HG03520 (cell line): ENCODE measurements at regions not wholly inside any gene's neighbourhood (a gene's known extent, or its start where the extent isn't known, plus 50 kb on each side); places are given as distances from the start of the nearest gene placed in this dataset.
A peak's percentile ranks its signal among the peaks of the same experiment; 100 is the strongest.
"Not testable (repeated sequence)": the region's sequence is repeated elsewhere in the genome, so short reads cannot be mapped to it uniquely, and the experiment has no call there.

Source experiments
- ATAC-seq: cut with Tn5 transposase; IDR thresholded peaks from one replicate; pipeline ENCODE4 v1.9.1; 2021; ENCODE audit warnings: mild to moderate bottlenecking, moderate library complexity; ENCODE audit not compliant: unreplicated experiment

DNA sequence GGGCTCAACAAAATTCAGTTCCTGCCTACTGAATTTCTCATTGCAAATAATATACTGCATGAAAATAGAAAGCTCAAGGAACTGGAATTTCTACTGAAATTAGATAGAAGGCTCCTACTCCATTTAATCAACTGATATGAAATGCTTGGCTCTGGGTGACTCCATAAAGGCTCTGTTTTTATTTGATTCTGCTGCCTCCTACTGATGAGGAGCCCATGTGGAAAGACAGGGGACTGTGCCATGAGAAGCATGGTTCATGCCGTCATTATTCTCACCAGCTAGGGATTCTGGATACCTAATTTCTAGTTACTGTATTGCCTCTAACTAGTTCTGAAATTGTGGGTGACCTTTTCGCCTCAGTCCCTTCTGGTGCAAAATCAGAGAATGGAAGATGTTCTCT lies 366.2 kb upstream of the DPH6 start:
- ATAC-seq: no peak

GRCh38 chr15:35914573-35914972 lies 368.6 kb upstream of the DPH6 start:
- ATAC-seq: no peak

GRCh38 chr15:35921046-35921445 lies 375.1 kb upstream of the DPH6 start:
- no peak for ATAC-seq

- ATAC-seq: no peak
Observed at GRCh38 chr15:35925275-35926006, 379.5 kb upstream of the DPH6 start.

DNA sequence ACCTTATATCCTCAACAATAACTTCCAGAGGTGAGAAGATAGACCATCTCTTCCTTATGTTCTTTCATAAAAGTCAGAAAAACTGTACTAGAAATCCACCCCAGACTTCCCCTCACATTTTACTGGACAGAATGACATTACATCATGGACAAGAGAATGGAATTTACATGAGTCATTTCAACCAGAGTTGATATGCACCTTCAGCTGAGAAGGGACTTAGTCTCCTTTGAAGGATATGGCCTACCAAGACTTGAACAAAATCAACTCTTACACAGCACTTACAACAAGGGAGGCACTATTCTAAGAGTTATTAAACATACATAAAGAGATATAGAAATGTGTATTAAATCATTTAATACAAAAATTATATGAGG lies 380.0 kb upstream of the DPH6 start:
- ATAC-seq: no peak

DNA sequence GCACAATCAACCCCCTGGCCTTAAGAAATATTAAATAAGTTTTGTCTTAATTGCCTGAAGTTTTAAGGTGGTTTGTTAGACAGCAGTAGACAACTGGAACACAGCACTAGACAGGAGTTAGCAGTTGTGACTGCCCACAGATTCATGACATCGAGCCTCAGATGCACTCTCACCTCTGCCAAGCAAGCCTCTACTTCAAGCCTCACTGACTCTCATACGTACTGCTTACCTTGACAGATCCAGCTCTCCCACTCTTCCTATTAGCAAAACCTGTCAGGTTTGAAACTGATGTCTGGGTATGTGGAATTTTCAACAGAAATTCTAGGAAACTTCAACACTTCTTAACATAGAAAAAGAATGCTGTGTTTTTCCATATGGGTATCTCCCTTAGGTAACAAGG lies 382.9 kb upstream of the DPH6 start:
- no peak for ATAC-seq

DNA sequence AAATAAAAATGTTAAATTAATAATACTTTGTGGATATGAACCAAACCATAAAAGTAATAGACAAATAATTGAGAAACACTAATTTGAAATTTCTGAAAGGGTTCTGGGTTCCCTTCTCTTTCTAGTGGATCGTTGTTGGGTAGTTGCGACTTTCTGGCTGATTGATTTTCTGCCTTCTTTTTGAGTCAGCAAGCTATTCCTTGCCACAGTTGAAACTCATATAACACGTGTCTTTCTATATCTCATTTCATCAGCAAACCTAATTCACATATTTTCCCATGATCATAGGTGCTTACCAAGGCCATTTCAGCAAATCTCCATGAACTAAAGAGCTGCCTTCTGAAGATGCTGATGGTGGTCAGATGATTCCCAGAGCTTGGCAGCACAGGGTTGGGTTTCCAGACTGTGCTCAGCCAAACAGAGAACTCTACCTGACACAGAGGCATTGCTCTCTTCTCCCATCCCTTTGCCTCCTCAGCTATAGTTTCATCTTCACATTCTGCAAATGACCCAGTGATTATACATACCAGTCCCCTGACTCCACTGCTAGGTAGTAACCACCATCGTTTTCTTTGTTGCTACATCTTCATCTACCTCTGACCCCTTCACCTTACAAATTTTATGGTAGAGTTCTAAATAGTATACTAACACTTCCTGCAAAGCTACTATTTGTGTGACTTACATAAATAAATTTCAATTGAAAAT lies 383.9 kb upstream of the DPH6 start:
- peak; percentile 77 for ATAC-seq

DNA sequence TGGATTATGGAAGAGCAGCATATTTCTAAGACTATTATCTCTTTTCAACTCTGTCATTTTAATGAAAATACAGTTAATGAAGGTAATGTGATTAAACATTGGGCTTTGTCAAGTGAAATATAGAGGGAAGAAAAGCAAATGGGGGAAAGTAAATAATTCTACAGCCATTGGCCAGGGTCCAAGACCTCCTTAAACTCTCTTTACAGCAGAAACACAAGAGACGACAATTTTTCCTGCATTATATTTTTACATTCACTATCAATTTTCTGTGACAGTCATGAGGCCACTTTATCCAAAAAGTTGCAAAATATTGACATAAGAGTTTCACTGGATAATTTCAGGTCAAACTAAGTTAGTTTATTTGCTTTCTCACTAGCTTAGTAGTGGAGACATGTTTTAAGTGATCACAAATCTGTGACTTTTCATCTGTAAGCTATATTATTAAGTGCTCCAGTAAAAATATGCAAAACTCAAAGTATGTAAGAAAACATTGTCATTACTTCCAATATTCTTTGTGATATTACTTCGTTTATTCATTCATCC lies 385.9 kb upstream of the DPH6 start:
- no peak for ATAC-seq

- ATAC-seq: no peak
Observed at GRCh38 chr15:35932531-35932930, 386.6 kb upstream of the DPH6 start.

DNA sequence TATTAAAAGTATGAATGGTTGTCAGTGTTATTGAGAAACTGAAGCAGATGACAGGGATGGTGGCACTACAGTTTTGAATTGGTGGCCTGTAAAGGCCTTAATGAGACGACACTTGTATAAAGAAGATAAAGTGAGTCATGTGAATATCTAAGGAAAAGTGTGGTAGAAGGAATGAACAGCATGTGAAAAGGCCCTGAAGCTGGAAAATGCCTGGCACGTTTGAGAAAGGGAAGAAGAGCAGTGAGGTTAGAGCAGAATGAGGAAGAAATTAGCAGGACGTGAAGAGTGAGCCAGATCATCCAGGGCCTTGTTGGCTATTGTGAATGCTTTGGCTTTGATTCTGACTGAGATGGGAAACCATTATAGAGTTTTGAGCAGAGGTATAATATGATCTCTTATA lies 387.6 kb upstream of the DPH6 start:
- ATAC-seq: no peak

DNA sequence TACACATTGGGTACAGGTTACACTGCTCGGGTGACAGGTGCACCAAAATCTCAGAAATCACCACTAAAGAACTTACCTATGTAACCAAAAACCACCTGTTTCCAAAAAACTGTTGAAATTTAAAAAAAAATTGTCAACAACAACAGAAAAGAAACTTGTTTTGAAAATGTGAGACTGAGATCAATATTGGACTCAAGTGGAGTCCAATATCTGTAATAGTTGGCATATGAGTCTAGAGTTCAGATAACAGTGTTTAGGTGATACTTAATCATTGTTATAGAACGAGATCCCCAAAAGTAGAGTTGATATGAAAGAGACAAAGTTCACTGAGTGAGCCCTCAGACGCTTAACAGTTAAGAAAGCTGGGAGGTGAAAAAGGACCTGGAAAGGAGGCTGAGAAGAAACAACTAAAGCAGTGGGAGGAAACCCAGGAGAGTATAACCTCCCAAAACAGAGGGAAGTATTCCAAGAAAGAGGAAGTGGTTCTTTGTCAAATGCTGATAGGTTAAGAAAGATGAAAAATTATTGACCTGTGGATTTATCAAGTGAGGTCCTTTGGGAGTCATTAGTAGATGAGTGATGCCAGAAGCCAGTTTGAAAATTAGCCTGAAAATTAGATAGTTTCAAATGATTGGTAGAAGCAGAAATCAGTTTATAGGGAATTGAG lies 388.6 kb upstream of the DPH6 start:
- no peak for ATAC-seq

GRCh38 chr15:35936284-35936683 lies 390.3 kb upstream of the DPH6 start:
- ATAC-seq: no peak

GRCh38 chr15:35937380-35937779 lies 391.4 kb upstream of the DPH6 start:
- ATAC-seq: no peak

- no peak for ATAC-seq
Observed at GRCh38 chr15:35944945-35945585, 399.1 kb upstream of the DPH6 start.

- no peak for ATAC-seq
Observed at GRCh38 chr15:35953424-35953823, 407.5 kb upstream of the DPH6 start.

GRCh38 chr15:35956056-35956455 lies 410.1 kb upstream of the DPH6 start:
- no peak for ATAC-seq

DNA sequence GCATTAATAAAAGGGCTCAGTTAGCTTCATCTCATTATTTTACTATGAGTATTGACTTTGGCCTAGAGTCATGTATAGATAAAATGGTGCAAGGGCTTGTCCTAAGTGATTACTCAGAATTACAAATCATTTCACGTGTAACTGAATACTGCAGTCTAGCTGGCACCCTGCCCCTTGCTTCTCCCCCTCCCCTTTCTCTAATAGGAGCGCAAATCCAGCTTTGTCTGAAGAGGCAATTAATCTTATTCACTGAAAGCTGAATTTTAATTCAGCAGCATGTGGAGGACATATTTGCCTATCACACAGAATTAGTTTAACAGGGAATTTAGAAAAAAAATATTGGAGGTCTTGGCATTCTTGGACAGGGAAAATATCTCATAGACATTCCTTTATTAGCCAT lies 412.1 kb upstream of the DPH6 start:
- ATAC-seq: no peak

- ATAC-seq: no peak
Observed at GRCh38 chr15:35958975-35959374, 413.0 kb upstream of the DPH6 start.

GRCh38 chr15:35963326-35963725 lies 417.4 kb upstream of the DPH6 start:
- no peak for ATAC-seq

DNA sequence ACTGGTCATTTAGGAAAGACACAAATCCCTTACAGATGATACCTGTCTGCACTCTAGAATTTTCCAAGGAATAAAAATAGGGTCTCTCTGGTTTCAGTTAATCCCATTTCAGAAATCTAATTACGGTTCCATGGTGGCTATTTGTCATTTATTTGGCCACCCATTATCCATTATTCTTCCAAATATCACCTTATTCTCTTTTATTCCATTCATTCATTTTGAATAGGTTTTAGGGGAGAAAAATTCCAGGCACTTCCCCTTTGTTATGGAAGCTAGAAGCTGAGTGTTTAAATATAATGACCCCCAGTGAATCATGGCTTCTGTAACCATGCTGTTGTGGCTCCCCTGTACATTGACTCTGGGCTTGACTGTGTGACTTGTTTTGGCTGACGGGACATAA lies 420.8 kb upstream of the DPH6 start:
- no peak for ATAC-seq

- not testable (repeated sequence) for ATAC-seq
Observed at GRCh38 chr15:35967968-35968367, 422.0 kb upstream of the DPH6 start.
